Testis (tissue), 2 donors: ENCODE measurements at regions not wholly inside any gene's neighbourhood (a gene's known extent, or its start where the extent isn't known, plus 50 kb on each side); places are given as distances from the start of the nearest gene placed in this dataset.

Source experiments
- DNase-seq: peaks from one replicate; pipeline ENCODE4 v3.0.0-alpha.2; 2019
- H3K27ac ChIP-seq, 2 donors: fragments of 200-600 bp; sonication (generic); one replicate each; pipeline ENCODE4 v1.5.1; 2019
- H3K27me3 ChIP-seq: fragments of 200-600 bp; sonication (generic); one replicate; pipeline ENCODE4 v1.5.1; 2019
- H3K36me3 ChIP-seq: fragments of 200-600 bp; sonication (generic); one replicate; pipeline ENCODE4 v1.5.1; 2017; ENCODE audit warnings: low read depth; ENCODE audit errors: missing control alignments
- H3K4me1 ChIP-seq: fragments of 200-600 bp; sonication (generic); one replicate; pipeline ENCODE4 v1.5.1; 2019
- H3K4me3 ChIP-seq, 2 donors: fragments of 200-600 bp; sonication (generic); one replicate each; pipeline ENCODE4 v1.5.1; 2017 to 2019
- H3K9me3 ChIP-seq: fragments of 200-600 bp; sonication (generic); one replicate; pipeline ENCODE4 v1.5.1; 2017
- POLR2A ChIP-seq: fragments of 450-650 bp; IDR thresholded peaks from one replicate; pipeline ENCODE4 v1.6.1; 2017; ENCODE audit warnings: antibody characterized with exemption, mild to moderate bottlenecking, moderate library complexity
- WGBS, 2 donors: methylation state at CpG; one replicate each; pipeline ENCODE4 v1.1.5; 2018; 5-methylcytosine and 5-hydroxymethylcytosine counted together
- intact Hi-C: fragments of 100-400 bp; cut with DNase I; formaldehyde crosslinking; loops from one replicate; pipeline ENCODE4 v1.15.1; 2023; ENCODE audit warnings: low total_unique reads
- TF ChIP-seq, protein P1 (sequence below), 3 experiments: fragments of 450-650 bp in 2 of 3; fragments of 200-600 bp in 1 of 3; sonication (generic) in 1 of 3; IDR thresholded peaks; one replicate each; pipeline ENCODE4 v1.5.1; 2016 to 2019; ENCODE audit warnings: antibody characterized with exemption in 3 of 3, mild to moderate bottlenecking in 2 of 3, moderate library complexity in 1 of 3

DNA sequence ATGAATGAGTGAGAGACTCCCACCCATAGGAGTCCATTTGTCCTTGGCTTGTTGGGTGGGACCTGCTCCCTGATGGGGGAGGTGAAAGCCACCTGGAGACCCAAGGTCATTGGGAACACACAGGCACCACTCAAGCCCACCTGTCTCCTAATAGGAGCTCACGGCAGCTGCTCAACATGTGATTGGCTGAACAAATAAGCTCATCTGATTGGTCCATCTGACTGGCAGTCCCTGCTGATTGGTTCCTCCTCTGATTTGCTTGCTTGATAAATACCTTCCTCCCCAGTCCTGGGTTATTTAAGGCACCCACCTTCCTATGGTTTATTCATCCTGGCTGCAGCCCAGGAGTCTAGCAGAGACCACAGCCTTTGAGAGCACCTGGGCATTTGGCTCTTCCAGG lies 502.9 kb downstream of the PTPRU start:
- Histone ChIP-seq H3K36me3 (no peaks in the 10 kb centered on the region), H3K4me1 (no peaks in the 10 kb centered on the region), H3K4me3 (no peak overlapping the region), H3K27ac (no peak overlapping the region), H3K27me3 (no peaks in the 10 kb centered on the region), H3K9me3 (no peaks in the 10 kb centered on the region)
- 55 to 60% methylated on average over 1 of the region's 1 CpG for WGBS, 2 donors
- intact Hi-C loops: no loop called here
- TF ChIP-seq, protein P1, sequence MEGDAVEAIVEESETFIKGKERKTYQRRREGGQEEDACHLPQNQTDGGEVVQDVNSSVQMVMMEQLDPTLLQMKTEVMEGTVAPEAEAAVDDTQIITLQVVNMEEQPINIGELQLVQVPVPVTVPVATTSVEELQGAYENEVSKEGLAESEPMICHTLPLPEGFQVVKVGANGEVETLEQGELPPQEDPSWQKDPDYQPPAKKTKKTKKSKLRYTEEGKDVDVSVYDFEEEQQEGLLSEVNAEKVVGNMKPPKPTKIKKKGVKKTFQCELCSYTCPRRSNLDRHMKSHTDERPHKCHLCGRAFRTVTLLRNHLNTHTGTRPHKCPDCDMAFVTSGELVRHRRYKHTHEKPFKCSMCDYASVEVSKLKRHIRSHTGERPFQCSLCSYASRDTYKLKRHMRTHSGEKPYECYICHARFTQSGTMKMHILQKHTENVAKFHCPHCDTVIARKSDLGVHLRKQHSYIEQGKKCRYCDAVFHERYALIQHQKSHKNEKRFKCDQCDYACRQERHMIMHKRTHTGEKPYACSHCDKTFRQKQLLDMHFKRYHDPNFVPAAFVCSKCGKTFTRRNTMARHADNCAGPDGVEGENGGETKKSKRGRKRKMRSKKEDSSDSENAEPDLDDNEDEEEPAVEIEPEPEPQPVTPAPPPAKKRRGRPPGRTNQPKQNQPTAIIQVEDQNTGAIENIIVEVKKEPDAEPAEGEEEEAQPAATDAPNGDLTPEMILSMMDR (IDR thresholded peaks at IDR 0.05): no peak
- TF ChIP-seq POLR2A: no peak
- DNase-seq: peak; percentile 18

DNA sequence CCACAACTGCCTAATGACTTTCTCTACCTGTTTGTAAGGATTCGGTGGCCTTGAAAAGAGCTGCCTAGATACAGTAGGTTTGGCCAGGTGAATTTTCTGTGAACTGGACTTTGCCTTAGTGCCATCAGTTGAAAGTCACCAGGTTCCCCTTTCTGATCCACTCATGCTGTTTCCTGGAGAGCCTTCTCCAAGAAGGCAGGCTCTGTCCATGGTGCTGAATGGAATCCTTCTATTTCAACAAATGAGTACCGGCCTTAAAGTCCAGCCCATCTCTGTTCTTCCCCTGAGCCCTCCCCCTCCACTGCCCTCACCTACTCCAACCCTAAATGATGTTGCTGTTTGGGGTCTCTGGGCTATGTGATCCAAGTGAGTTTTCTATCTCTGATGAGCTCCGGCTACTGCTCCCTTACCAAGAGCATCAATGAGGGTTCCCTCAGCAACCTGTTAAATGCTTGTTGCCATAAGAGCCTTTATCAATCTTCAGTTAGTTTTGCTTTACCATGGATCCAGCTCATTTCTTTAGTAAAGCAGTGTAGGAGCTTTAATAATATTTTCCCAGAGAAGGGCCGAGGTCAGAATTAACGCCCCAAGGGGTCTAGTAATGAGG lies 500.4 kb downstream of the PTPRU start:
- DNase-seq: peak; percentile 44
- intact Hi-C loops: no loop called here
- Histone ChIP-seq H3K9me3 (no peaks in the 10 kb centered on the region), H3K27me3 (no peaks in the 10 kb centered on the region), H3K4me1 (no peaks in the 10 kb centered on the region), H3K27ac (no peak overlapping the region), H3K36me3 (no peaks in the 10 kb centered on the region), H3K4me3 (no peak overlapping the region)
- TF ChIP-seq, protein P1 (IDR thresholded peaks at IDR 0.05): no peak
- no peak for TF ChIP-seq POLR2A
- 67 to 88% methylated on average over 4 to 5 of the region's 5 CpGs for WGBS, 2 donors

DNA sequence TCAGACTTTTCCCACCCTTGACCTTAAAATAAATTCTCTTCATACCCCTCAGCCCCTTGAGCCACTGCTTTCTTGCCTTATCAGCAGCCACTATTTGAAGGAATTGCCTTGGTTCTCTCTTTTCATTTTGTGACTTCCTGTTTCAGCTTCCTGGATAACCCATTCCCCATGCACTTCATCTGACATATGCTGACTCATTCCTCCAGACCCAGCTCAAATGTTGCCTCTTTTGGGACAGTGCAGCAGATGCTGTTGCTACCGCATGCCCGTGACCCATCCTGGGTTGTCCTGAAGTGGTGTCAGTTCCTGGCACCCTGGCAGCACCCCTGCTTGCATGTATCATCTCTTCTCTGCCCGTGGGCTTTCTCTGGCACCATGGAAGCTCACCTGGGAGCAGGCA lies 496.1 kb downstream of the PTPRU start:
- TF ChIP-seq POLR2A: no peak
- TF ChIP-seq, protein P1 (IDR thresholded peaks at IDR 0.05): no peak
- no peaks in the 10 kb centered on the region for H3K27me3 ChIP-seq
- WGBS, 2 donors: 79 to 80% methylated on average over 3 of the region's 3 CpGs
- no peaks in the 10 kb centered on the region for H3K4me1 ChIP-seq
- intact Hi-C loops: no loop called here
- H3K36me3 ChIP-seq: no peaks in the 10 kb centered on the region
- H3K9me3 ChIP-seq: no peaks in the 10 kb centered on the region
- DNase-seq: no peak
- no peak overlapping the region for H3K27ac ChIP-seq
- no peak overlapping the region for H3K4me3 ChIP-seq

DNA sequence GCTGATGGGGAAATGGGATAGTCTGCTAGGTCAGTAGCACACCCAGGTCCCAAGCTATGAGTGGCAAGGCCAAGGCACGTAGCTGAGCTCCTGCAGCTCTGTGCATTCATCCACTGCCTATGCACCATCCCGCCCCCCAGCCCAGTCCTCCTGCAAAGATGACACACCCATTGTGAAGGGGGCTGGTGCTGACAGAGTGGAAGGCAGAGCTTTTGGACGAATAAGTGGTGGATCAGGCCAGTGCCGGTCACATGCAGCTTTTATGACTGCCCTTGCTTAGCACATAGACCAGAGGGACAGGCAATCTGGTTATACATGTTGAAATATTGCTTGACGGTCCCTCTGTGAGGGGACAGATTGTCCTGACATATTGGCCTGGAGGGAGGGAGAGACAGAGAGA lies 494.3 kb downstream of the PTPRU start:
- no peaks in the 10 kb centered on the region for H3K36me3 ChIP-seq
- WGBS, 2 donors: 66 to 73% methylated on average over 5 of the region's 5 CpGs
- no peak overlapping the region for H3K27ac ChIP-seq
- TF ChIP-seq, protein P1 (IDR thresholded peaks at IDR 0.05): no peak
- no peak for TF ChIP-seq POLR2A
- no peak overlapping the region for H3K4me3 ChIP-seq
- intact Hi-C loops: no loop called here
- H3K9me3 ChIP-seq: no peaks in the 10 kb centered on the region
- no peaks in the 10 kb centered on the region for H3K27me3 ChIP-seq
- H3K4me1 ChIP-seq: no peaks in the 10 kb centered on the region
- DNase-seq: no peak

DNA sequence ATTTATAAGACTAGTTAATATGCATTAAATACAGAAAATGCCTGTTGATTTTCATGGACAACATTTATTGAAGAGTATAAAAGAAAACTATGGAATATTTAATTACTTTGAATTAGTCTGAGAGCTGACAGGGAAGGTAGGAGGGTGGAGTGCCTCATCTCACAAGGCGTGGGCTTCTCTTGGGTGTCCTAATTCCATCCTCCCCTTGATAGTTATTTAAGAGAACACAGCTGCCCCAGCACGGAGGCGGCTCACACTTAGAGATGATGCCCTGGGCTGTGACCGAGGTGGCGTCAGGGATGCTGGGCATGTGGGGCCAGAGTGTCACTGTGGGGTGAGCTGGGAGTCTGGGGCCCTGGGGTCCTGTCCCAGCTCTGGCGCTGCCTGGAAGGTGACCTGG lies 493.0 kb downstream of the PTPRU start:
- intact Hi-C loops: no loop called here
- no peaks in the 10 kb centered on the region for H3K4me1 ChIP-seq

More for the DNA sequence above, 493.0 kb downstream of the PTPRU start:
- Histone ChIP-seq H3K27ac (no peak overlapping the region), H3K4me3 (no peak overlapping the region), H3K27me3 (no peaks in the 10 kb centered on the region), H3K36me3 (no peaks in the 10 kb centered on the region), H3K9me3 (no peaks in the 10 kb centered on the region)
- DNase-seq: no peak
- 68 to 83% methylated on average over 6 of the region's 6 CpGs for WGBS, 2 donors
- no peak for TF ChIP-seq POLR2A
- TF ChIP-seq, protein P1 (IDR thresholded peaks at IDR 0.05): no peak
